HepG2 (cell line): ENCODE measurements at regions not wholly inside any gene's neighbourhood (a gene's known extent, or its start where the extent isn't known, plus 50 kb on each side); places are given as distances from the start of the nearest gene placed in this dataset.
A peak's percentile ranks its signal among the peaks of the same experiment; 100 is the strongest.

ENCODE experiments used
- ZNF205 ChIP-seq: IDR thresholded peaks from 2 replicates; pipeline ENCODE4 v1.6.1; 2018; ENCODE audit warnings: missing biosample characterization, missing genetic modification reagents
- TF ChIP-seq, protein P1 (sequence below): sonication (generic); formaldehyde crosslinking; IDR thresholded peaks from 2 replicates; pipeline ENCODE4 v1.4.0; 2020; ENCODE audit warnings: missing genetic modification reagents

DNA sequence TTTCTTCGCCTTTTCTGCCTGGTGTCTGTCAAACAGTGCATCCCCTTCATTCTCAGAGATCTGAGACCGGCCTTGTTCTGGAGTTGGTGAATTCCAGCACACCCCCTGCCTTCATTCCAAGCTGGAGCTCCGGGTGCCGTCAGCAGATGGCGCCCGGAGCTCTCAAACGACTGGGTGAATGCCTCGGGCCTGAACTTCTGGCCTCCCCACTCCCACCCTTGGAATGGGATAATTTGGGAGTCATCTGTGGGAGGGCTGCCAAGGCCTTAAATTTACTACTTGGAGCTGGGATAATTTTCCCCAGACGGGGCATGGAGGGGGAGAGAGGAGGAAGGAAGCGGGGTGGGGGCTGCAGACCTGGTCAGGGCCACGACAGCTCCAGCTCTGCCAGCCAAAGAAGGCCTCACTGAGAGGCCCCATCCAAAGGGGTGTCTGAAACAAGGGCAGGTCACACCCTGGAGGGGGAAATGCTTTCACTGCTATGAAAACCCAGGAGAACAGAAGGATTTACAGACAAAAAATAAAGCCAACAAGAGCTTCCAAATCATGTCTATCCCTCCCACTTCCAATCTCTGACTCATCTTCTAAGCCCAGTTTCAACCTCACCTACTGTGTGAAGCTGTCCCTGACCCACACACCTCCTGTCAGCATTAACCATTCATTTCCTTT is 187.9 kb downstream of the OPA1 start:
- no peak for TF ChIP-seq ZNF205
- TF ChIP-seq, protein P1, sequence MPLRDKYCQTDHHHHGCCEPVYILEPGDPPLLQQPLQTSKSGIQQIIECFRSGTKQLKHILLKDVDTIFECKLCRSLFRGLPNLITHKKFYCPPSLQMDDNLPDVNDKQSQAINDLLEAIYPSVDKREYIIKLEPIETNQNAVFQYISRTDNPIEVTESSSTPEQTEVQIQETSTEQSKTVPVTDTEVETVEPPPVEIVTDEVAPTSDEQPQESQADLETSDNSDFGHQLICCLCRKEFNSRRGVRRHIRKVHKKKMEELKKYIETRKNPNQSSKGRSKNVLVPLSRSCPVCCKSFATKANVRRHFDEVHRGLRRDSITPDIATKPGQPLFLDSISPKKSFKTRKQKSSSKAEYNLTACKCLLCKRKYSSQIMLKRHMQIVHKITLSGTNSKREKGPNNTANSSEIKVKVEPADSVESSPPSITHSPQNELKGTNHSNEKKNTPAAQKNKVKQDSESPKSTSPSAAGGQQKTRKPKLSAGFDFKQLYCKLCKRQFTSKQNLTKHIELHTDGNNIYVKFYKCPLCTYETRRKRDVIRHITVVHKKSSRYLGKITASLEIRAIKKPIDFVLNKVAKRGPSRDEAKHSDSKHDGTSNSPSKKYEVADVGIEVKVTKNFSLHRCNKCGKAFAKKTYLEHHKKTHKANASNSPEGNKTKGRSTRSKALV: 0 out of 2 replicates have a peak, but pooled peaks have one; percentile 52
